H7 (cell line): ENCODE measurements at regions not wholly inside any gene's neighbourhood (a gene's known extent, or its start where the extent isn't known, plus 50 kb on each side); places are given as distances from the start of the nearest gene placed in this dataset.

Experiments
- DNase-seq: peaks from one replicate; pipeline ENCODE4 v3.0.0; 2012
- H3K27me3 ChIP-seq: 2 replicates; pipeline ENCODE4 v1.6.0; 2011; ENCODE audit warnings: mild to moderate bottlenecking, low read length; ENCODE audit not compliant: control insufficient read depth, insufficient read depth
- H3K36me3 ChIP-seq: replicated peaks from 2 replicates; pipeline ENCODE4 v1.5.1; 2011; ENCODE audit warnings: low read length; ENCODE audit not compliant: control insufficient read depth, insufficient read depth
- H3K4me3 ChIP-seq: 2 replicates; pipeline ENCODE4 v1.5.1; 2011; ENCODE audit warnings: low read depth, mild to moderate bottlenecking, control low read depth, low read length, moderate library complexity; ENCODE audit not compliant: insufficient read depth

- Histone ChIP-seq H3K36me3 (no peaks in the 10 kb centered on the region), H3K27me3 (no peaks in the 10 kb centered on the region), H3K4me3 (no peak overlapping the region)
- no peak for DNase-seq
These were observed 298.1 kb upstream of the FOXG1 start for GRCh38 chr14:28468191-28469151.

- no peak for DNase-seq
- H3K4me3 ChIP-seq = no peak overlapping the region
- no peaks in the 10 kb centered on the region for H3K27me3 ChIP-seq
- H3K36me3 ChIP-seq = no peaks in the 10 kb centered on the region
These were observed 284.1 kb upstream of the FOXG1 start for GRCh38 chr14:28482251-28483040.

GRCh38 chr14:28483506-28483905 is 283.1 kb upstream of the FOXG1 start:
- no peaks in the 10 kb centered on the region for H3K27me3 ChIP-seq
- H3K36me3 ChIP-seq = no peaks in the 10 kb centered on the region
- H3K4me3 ChIP-seq = no peak overlapping the region
- DNase-seq = no peak

- H3K36me3 ChIP-seq = no peaks in the 10 kb centered on the region
- no peak overlapping the region for H3K4me3 ChIP-seq
- H3K27me3 ChIP-seq = no peaks in the 10 kb centered on the region
- no peak for DNase-seq
These were observed 277.9 kb upstream of the FOXG1 start for GRCh38 chr14:28488684-28489083.

- no peak overlapping the region for H3K4me3 ChIP-seq
- H3K36me3 ChIP-seq = no peaks in the 10 kb centered on the region
- no peak for DNase-seq
- H3K27me3 ChIP-seq = no peaks in the 10 kb centered on the region
These were observed 273.1 kb upstream of the FOXG1 start for GRCh38 chr14:28493516-28493915.

- Histone ChIP-seq H3K27me3 (no peaks in the 10 kb centered on the region), H3K36me3 (no peaks in the 10 kb centered on the region), H3K4me3 (no peak overlapping the region)
- no peak for DNase-seq
These were observed 272.4 kb upstream of the FOXG1 start for GRCh38 chr14:28494196-28494595.

- H3K27me3 ChIP-seq = no peaks in the 10 kb centered on the region
- no peak for DNase-seq
- H3K4me3 ChIP-seq = no peak overlapping the region
- H3K36me3 ChIP-seq = no peaks in the 10 kb centered on the region
These were observed 270.2 kb upstream of the FOXG1 start for GRCh38 chr14:28496364-28496763.

GRCh38 chr14:28502517-28502916 is 264.1 kb upstream of the FOXG1 start:
- no peak overlapping the region for H3K4me3 ChIP-seq
- no peaks in the 10 kb centered on the region for H3K36me3 ChIP-seq
- H3K27me3 ChIP-seq = no peaks in the 10 kb centered on the region
- no peak for DNase-seq

- DNase-seq = no peak
- Histone ChIP-seq H3K4me3 (no peak overlapping the region), H3K27me3 (no peaks in the 10 kb centered on the region), H3K36me3 (no peaks in the 10 kb centered on the region)
These were observed 251.0 kb upstream of the FOXG1 start for GRCh38 chr14:28515571-28515970.

- DNase-seq = no peak
- Histone ChIP-seq H3K36me3 (no peaks in the 10 kb centered on the region), H3K27me3 (no peaks in the 10 kb centered on the region), H3K4me3 (no peak overlapping the region)
These were observed 229.7 kb upstream of the FOXG1 start for GRCh38 chr14:28536889-28537288.

GRCh38 chr14:28542040-28542439 is 224.5 kb upstream of the FOXG1 start:
- Histone ChIP-seq H3K4me3 (no peak overlapping the region), H3K36me3 (no peaks in the 10 kb centered on the region), H3K27me3 (no peaks in the 10 kb centered on the region)
- DNase-seq = no peak

GRCh38 chr14:28565345-28565744 is 201.2 kb upstream of the FOXG1 start:
- Histone ChIP-seq H3K36me3 (no peaks in the 10 kb centered on the region), H3K27me3 (no peaks in the 10 kb centered on the region), H3K4me3 (no peak overlapping the region)
- DNase-seq = no peak

GRCh38 chr14:28570391-28570790 is 196.2 kb upstream of the FOXG1 start:
- H3K4me3 ChIP-seq = no peak overlapping the region
- H3K36me3 ChIP-seq = no peaks in the 10 kb centered on the region
- H3K27me3 ChIP-seq = no peaks in the 10 kb centered on the region
- DNase-seq = no peak

- Histone ChIP-seq H3K4me3 (no peak overlapping the region), H3K36me3 (no peaks in the 10 kb centered on the region), H3K27me3 (no peaks in the 10 kb centered on the region)
- no peak for DNase-seq
These were observed 195.0 kb upstream of the FOXG1 start for GRCh38 chr14:28571636-28572035.

GRCh38 chr14:28576523-28576922 is 190.1 kb upstream of the FOXG1 start:
- DNase-seq = no peak
- H3K27me3 ChIP-seq = no peaks in the 10 kb centered on the region
- no peaks in the 10 kb centered on the region for H3K36me3 ChIP-seq
- H3K4me3 ChIP-seq = no peak overlapping the region
